Suprapubic skin (tissue), 4 donors: ENCODE measurements at regions not wholly inside any gene's neighbourhood (a gene's known extent, or its start where the extent isn't known, plus 50 kb on each side); places are given as distances from the start of the nearest gene placed in this dataset.

Experiments
- DNase-seq, 2 donors: peaks; one replicate each; pipeline ENCODE4 v3.0.0-alpha.2; 2019; ENCODE audit warnings: low spot score in 2 of 2
- H3K27ac ChIP-seq: fragments of 200-600 bp; sonication (generic); one replicate; pipeline ENCODE4 v1.5.1; 2019
- H3K27me3 ChIP-seq: fragments of 200-600 bp; sonication (generic); one replicate; pipeline ENCODE4 v1.5.1; 2019
- H3K36me3 ChIP-seq: fragments of 200-600 bp; sonication (generic); one replicate; pipeline ENCODE4 v1.5.1; 2019
- H3K4me1 ChIP-seq: fragments of 200-600 bp; sonication (generic); one replicate; pipeline ENCODE4 v1.5.1; 2019
- H3K4me3 ChIP-seq: fragments of 200-600 bp; sonication (generic); one replicate; pipeline ENCODE4 v1.5.1; 2019; ENCODE audit warnings: mild to moderate bottlenecking
- H3K9me3 ChIP-seq: fragments of 200-600 bp; sonication (generic); one replicate; pipeline ENCODE4 v1.5.1; 2019
- EP300 ChIP-seq: sonication (generic); formaldehyde crosslinking; IDR thresholded peaks from one replicate; pipeline ENCODE4 v1.6.1; 2017; ENCODE audit warnings: antibody characterized with exemption
- POLR2A ChIP-seq, 2 donors: fragments of 450-650 bp; IDR thresholded peaks; one replicate each; pipeline ENCODE4 v1.6.1; 2017; ENCODE audit warnings: antibody characterized with exemption in 2 of 2, mild to moderate bottlenecking in 2 of 2, moderate library complexity in 2 of 2
- POLR2AphosphoS5 ChIP-seq, 3 donors: sonication (generic); formaldehyde crosslinking; IDR thresholded peaks; one replicate each; pipeline ENCODE4 v1.6.1; 2017; ENCODE audit warnings: antibody characterized with exemption in 3 of 3
- WGBS: methylation state at CpG from one replicate; pipeline ENCODE4 v1.1.5; 2018; 5-methylcytosine and 5-hydroxymethylcytosine counted together
- TF ChIP-seq, protein P1 (sequence below), 2 donors: fragments of 200-600 bp in 1 of 2; fragments of 450-650 bp in 1 of 2; sonication (generic) in 1 of 2; IDR thresholded peaks; one replicate each; pipeline ENCODE4 v1.5.1; 2016 to 2019; ENCODE audit warnings: antibody characterized with exemption in 2 of 2, mild to moderate bottlenecking in 1 of 2, moderate library complexity in 1 of 2

DNA sequence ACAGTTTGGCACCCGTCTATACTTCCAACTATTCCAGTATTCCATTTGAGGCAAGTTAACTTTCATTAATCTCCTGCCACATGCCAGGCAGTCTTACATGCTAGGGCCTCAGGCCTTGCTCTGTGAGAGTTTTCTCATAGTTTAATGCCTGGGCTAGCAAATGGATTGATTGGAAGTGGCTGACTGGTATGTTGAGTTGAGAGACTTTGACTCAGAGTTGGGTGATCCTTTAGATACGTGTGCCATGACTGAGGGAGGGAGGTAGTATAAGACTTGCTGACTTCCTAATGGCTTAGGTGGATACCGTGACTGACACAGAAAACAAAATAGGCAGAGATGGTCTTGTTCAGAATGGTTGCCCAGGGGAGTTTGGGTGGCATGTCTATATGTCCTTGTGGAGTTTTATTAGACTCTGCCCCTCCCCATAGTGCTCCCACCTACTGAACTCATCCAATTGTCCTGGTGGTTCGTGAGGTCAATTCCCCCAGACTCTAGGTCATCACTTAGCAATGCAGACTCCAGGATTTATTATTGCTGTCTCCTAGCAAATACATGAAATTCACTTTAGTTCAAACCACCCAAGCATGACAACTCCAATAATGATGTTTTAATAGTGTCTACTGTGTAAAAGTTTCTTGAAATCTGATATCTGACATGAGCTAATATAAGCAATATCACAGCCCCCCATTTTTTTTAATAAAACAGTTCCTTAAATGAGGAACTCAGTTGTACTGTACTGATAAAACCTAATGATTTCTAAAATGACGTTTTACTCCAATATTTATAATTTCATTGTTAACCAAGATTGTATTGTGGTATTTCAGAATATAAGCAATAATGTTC is 413.9 kb upstream of the MDFIC2 start:
- Histone ChIP-seq H3K4me1 (no peaks in the 10 kb centered on the region), H3K9me3 (no peaks in the 10 kb centered on the region), H3K4me3 (no peak overlapping the region), H3K27me3 (no peaks in the 10 kb centered on the region), H3K27ac (no peak overlapping the region), H3K36me3 (no peaks in the 10 kb centered on the region)
- TF ChIP-seq POLR2A (IDR thresholded peaks at IDR 0.05) (no peak), POLR2AphosphoS5 (IDR thresholded peaks at IDR 0.05) (no peak), EP300 (no peak)
- TF ChIP-seq, protein P1, sequence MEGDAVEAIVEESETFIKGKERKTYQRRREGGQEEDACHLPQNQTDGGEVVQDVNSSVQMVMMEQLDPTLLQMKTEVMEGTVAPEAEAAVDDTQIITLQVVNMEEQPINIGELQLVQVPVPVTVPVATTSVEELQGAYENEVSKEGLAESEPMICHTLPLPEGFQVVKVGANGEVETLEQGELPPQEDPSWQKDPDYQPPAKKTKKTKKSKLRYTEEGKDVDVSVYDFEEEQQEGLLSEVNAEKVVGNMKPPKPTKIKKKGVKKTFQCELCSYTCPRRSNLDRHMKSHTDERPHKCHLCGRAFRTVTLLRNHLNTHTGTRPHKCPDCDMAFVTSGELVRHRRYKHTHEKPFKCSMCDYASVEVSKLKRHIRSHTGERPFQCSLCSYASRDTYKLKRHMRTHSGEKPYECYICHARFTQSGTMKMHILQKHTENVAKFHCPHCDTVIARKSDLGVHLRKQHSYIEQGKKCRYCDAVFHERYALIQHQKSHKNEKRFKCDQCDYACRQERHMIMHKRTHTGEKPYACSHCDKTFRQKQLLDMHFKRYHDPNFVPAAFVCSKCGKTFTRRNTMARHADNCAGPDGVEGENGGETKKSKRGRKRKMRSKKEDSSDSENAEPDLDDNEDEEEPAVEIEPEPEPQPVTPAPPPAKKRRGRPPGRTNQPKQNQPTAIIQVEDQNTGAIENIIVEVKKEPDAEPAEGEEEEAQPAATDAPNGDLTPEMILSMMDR (IDR thresholded peaks at IDR 0.05), result no peak
- WGBS, result 88% methylated on average over 5 of the region's 5 CpGs
- DNase-seq, result no peak

DNA sequence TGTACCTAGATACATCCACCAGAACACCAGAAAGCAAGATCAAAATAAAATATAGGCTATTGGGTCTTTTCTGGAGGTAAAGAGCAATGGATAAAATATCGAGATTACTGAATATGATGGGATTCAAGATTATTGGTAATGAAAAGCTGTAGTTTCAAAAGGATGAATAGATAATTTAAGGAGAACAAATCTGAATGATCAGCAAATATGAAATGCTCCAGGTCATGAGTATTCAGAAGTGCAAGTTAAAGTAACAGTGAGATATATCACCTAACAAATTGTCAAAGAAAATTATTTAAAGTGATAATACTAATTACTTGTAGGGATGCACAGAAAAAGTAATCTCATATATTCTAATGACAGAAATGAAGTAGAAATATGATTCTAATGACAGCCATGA is 409.6 kb upstream of the MDFIC2 start:
- 96% methylated on average over 1 of the region's 1 CpG for WGBS
- Histone ChIP-seq H3K36me3 (no peaks in the 10 kb centered on the region), H3K4me3 (no peak overlapping the region), H3K4me1 (no peaks in the 10 kb centered on the region), H3K27ac (no peak overlapping the region), H3K27me3 (no peaks in the 10 kb centered on the region), H3K9me3 (no peaks in the 10 kb centered on the region)
- TF ChIP-seq POLR2A (IDR thresholded peaks at IDR 0.05) (no peak), EP300 (no peak), POLR2AphosphoS5 (IDR thresholded peaks at IDR 0.05) (no peak)
- TF ChIP-seq, protein P1 (IDR thresholded peaks at IDR 0.05), result no peak
- DNase-seq, result no peak

DNA sequence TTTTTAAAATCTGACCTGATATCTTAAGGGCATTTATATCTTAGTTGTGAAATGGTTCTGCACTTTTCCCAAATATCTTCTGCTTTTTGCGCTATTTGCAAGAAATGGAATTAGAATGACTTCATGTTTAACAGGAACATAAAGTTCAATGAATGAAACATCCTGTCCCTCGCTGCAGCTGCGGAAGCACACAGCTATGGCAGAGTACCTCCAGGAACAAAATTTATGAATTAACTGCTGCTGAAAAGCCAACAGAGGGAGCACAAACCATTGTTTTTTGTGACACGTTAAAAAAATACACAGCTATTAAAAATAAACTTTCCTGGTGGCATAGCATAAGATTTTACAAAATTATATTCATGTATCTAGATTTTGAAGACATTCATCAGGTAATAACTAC is 404.4 kb upstream of the MDFIC2 start:
- TF ChIP-seq, protein P1 (IDR thresholded peaks at IDR 0.05), result peak; percentile 14 to 25
- no peak for TF ChIP-seq EP300
- no peak overlapping the region for H3K27ac ChIP-seq

DNA sequence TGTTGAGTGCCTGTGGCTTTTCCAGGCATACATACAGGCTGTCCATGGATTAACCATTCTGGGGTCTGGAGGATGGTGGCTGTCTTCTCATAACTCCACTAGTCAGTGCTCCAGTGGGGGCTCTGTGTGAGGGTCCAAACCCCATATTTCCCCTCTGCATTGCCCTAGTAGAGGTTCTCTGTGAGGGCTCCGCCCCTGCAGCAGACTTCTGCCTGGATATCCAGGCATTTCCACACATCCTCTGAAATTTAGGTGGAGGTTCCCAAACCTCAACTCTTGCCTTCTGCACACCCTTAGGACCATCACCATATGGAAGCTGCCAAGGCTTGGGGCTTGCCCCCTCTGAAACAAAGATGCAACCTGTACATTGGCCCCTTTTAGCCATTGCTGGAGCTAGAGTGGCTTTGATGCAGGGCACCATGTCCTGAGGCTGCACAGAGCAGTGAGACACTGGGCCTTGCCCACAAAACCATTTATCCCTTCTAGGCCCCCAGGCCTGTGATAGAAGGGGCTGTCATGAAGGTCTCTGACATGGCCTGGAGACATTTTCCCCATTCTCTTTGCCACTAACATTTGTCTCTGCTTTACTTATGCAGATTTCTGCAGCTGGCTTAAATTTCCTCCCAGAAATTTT is 400.1 kb upstream of the MDFIC2 start:
- no peaks in the 10 kb centered on the region for H3K27me3 ChIP-seq
- TF ChIP-seq EP300, result no peak
- TF ChIP-seq POLR2AphosphoS5 (IDR thresholded peaks at IDR 0.05), result no peak
- no peak for TF ChIP-seq POLR2A (IDR thresholded peaks at IDR 0.05)
- H3K4me3 ChIP-seq, result no peak overlapping the region
- DNase-seq, result no peak
- 100% methylated on average over 1 of the region's 1 CpG for WGBS
- H3K27ac ChIP-seq, result no peak overlapping the region
- no peaks in the 10 kb centered on the region for H3K4me1 ChIP-seq
- H3K36me3 ChIP-seq, result no peaks in the 10 kb centered on the region
- no peaks in the 10 kb centered on the region for H3K9me3 ChIP-seq

More for the DNA sequence above, 404.4 kb upstream of the MDFIC2 start:
- no peak overlapping the region for H3K4me3 ChIP-seq
- H3K9me3 ChIP-seq, result no peaks in the 10 kb centered on the region
- no peaks in the 10 kb centered on the region for H3K36me3 ChIP-seq
- DNase-seq, result no peak
- no peaks in the 10 kb centered on the region for H3K27me3 ChIP-seq
- 24% methylated on average over 4 of the region's 4 CpGs for WGBS
- H3K4me1 ChIP-seq, result no peaks in the 10 kb centered on the region

DNA sequence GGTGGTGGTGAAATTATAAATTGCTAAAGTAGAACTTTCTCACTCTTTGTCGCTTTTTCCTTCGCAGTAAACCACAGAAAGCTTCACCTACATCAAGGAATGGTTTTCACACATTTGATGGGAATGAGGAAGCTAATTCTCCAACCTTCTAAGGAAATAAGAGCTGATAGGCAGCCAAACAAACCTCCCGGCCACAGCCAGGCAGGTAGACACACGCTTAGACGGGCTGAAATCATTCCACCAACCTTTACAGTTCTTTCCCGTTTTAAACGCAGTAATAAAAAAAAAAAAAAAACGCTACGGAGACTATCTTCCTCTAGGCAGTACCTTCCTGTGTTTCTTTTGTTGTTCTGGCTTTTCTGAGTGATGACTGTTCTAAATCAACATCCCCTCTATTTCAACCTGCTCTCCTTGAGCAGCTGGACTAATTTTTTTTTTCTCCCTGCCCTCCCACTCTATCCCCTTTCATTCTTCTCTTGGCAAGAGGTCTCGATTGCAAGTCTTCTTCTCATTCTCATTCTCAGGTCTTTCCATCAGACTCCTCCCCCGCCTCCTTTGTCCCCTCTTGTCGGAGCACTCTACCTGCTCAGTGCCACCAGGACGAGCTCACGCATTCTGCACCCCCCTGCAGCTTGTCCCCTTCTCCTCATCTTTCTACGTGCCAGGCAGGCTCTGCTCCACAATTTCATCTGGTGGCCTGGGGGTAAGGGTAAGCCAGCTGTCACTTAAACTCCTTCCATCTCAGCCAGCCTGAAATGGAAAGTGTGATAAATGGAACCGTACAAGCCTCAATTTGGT is 391.1 kb upstream of the MDFIC2 start:
- no peaks in the 10 kb centered on the region for H3K27me3 ChIP-seq
- H3K27ac ChIP-seq, result no peak overlapping the region
- no peak for TF ChIP-seq POLR2AphosphoS5 (IDR thresholded peaks at IDR 0.05)
- TF ChIP-seq, protein P1 (IDR thresholded peaks at IDR 0.05), result no peak
- TF ChIP-seq POLR2A (IDR thresholded peaks at IDR 0.05), result no peak
- no peak for TF ChIP-seq EP300
- H3K4me1 ChIP-seq, result peaks cover 4% of the 10 kb centered on the region
- H3K4me3 ChIP-seq, result no peak overlapping the region
- H3K36me3 ChIP-seq, result no peaks in the 10 kb centered on the region
- no peaks in the 10 kb centered on the region for H3K9me3 ChIP-seq
- DNase-seq, result no peak
- WGBS, result 32% methylated on average over 16 of the region's 16 CpGs
